NB4 (cell line): ENCODE measurements at regions not wholly inside any gene's neighbourhood (a gene's known extent, or its start where the extent isn't known, plus 50 kb on each side); places are given as distances from the start of the nearest gene placed in this dataset.

Experiments used
- MYC ChIP-seq: IDR thresholded peaks from 2 replicates; pipeline ENCODE4 v1.6.1; 2011; ENCODE audit warnings: low read depth, low read length
- POLR2A ChIP-seq: IDR thresholded peaks from 2 replicates; pipeline ENCODE4 v1.6.1; 2011; ENCODE audit warnings: mild to moderate bottlenecking; ENCODE audit not compliant: insufficient read length; ENCODE audit errors: extremely low read depth
- TF ChIP-seq, protein P1 (sequence below): IDR thresholded peaks from one replicate; pipeline ENCODE4 v1.5.1; 2012; ENCODE audit warnings: low read depth, low read length
- TF ChIP-seq, protein P2 (sequence below): IDR thresholded peaks from 2 replicates; pipeline ENCODE4 v1.6.1; 2011; ENCODE audit warnings: low read depth, low read length

DNA sequence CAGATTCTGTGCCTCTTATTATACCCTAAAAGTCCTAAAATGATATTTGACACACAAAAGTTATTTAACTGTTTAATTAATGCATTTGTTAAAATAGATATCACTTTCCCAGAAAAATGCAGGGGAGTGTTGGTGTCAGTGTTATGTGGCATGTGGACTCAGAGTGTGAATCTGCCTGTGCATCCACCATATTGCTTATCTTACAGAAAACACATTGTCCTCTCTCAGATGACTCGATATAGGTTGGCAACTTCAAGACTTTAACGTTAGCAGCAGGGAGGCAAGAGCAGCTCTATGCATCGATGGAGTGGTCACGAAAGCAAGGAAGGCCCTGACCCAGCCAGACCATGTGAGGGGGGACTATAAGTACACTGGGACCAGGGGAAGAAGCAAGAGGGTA is 165.4 kb upstream of the DCBLD2 start:
- TF ChIP-seq POLR2A, result no peak
- TF ChIP-seq, protein P1, sequence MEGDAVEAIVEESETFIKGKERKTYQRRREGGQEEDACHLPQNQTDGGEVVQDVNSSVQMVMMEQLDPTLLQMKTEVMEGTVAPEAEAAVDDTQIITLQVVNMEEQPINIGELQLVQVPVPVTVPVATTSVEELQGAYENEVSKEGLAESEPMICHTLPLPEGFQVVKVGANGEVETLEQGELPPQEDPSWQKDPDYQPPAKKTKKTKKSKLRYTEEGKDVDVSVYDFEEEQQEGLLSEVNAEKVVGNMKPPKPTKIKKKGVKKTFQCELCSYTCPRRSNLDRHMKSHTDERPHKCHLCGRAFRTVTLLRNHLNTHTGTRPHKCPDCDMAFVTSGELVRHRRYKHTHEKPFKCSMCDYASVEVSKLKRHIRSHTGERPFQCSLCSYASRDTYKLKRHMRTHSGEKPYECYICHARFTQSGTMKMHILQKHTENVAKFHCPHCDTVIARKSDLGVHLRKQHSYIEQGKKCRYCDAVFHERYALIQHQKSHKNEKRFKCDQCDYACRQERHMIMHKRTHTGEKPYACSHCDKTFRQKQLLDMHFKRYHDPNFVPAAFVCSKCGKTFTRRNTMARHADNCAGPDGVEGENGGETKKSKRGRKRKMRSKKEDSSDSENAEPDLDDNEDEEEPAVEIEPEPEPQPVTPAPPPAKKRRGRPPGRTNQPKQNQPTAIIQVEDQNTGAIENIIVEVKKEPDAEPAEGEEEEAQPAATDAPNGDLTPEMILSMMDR, result no peak
- TF ChIP-seq, protein P2, sequence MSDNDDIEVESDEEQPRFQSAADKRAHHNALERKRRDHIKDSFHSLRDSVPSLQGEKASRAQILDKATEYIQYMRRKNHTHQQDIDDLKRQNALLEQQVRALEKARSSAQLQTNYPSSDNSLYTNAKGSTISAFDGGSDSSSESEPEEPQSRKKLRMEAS, result no peak
- no peak for TF ChIP-seq MYC
